NCI-H69 (cell line): ENCODE measurements at regions not wholly inside any gene's neighbourhood (a gene's known extent, or its start where the extent isn't known, plus 50 kb on each side); places are given as distances from the start of the nearest gene placed in this dataset.
A peak's percentile ranks its signal among the peaks of the same experiment; 100 is the strongest.
"Not testable (repeated sequence)": the region's sequence is repeated elsewhere in the genome, so short reads cannot be mapped to it uniquely, and the experiment has no call there.

Experiments
- DNase-seq: peaks from one replicate; lab custom pipeline; 2025; lab: John Stamatoyannopoulos, UW

GRCh38 chr6:72533606-72534005 lies 88.3 kb upstream of the KCNQ5 start:
- no peak for DNase-seq

DNA sequence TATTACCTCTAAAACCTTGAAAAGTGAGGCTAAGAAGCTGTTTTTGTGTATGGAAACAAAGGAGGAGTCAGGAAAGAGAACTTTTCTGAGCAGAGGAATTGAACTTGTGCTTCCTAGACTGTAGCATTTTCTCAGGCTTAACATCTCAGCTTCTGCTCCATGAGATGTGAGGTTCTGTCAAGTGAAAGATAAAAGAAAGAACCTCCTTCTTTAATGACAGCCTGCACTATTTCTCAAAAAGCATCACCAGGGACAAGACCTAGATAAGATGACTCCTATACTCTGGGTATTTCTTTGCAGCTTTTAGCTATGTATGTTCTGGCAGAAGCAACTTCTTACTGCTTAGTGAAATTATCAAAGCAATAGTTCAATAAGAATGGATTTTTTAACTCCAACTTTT lies 87.6 kb upstream of the KCNQ5 start:
- no peak for DNase-seq

- no peak for DNase-seq
These were observed 86.7 kb upstream of the KCNQ5 start for GRCh38 chr6:72535124-72535523.

DNA sequence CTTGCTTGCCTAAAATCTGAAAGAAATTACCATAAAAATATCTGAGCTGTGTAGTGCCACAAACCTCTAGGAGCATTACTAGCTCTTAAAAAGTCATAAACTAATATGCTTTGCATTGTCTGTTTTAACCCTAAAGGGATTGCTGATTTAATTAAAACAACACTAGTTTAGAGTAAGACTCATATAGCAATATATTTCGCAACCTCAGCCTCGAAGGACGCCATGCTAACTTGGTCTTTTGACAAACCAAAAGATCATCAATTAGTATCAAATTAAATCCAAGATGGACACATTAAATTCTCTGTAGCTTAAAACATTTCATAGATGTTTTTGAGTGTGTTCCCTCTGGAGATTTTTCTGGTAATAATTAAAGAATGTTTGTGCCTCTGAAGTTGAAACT lies 74.8 kb upstream of the KCNQ5 start:
- DNase-seq: no peak

DNA sequence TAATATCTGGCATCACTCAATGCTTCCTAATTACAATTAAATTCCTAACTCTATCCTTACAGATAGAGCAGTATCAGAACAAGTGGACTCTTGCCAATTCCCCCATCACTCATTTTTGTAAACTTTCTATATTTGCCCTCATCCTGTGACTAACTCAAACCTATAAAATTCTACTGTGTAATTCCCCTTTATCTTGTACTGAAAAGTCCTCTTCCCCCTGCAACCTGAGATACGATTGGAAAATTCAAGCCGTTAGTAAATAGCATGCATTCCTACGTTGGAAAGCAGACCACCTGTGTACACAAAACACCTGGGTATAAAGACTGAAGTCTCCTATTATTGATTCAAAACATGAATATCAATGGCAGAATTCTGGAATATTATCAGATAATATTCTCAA lies 70.4 kb upstream of the KCNQ5 start:
- no peak for DNase-seq

DNA sequence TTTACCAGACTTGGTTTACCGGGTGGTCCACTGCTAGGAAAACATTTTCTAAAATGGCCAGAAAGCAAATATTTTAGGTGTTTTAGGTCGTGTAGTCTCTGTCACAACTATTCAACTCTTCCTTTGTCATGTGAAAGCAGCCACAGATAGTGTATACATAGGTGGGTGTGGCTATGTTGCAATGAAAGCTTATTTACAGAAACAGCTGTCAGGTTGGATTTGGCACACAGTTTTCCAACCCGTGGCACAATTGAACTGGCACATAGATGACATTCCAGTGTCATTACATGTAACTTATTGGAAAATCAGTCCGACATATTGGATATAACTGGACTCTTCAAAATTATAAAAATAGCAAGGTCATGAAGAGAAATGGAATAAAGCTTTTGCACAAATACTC lies 68.9 kb upstream of the KCNQ5 start:
- peak; percentile 29 for DNase-seq

DNA sequence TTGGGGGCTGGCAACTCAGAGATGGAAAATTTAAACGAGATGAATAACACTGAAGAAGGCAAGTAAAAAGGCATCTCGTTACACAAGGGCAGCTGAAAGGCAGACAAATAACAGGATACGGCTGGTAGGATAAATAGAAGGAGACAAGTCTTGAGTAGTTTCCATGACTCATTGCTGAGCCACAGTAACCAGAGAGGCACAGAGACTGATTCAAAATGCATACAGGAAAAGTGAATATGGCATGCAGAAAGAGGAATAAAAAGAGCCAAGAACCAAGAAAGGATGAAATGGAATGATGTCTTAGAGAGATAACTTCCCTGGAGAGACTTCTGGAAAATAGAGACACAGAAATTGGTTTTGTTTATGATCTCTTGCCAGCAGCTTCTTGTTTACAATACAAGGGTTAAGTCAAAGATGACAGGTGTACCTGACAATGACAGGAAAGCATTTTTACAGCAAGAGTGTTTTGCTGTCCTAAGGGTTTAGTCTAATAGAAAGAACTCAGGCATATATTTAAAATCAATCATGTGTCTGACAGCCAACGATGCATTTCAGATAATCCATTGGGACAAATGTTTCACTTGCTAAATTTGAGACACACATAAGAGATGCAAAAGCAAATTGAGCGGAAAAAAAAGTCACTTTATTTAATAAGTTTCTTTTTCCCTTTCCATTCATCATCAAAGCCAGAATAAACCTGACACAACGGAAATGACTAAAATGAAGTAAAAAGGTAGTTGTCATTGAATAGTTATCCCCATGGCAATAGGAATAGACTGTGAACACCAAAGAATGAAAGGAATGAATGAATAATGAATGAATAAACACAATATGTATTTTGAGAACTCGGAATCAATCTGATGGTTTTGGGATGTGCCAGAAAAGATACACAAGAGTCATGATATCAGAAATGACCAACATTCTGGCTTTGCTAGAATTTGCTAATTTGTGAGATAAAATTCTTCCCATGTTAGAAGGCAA lies 68.0 kb upstream of the KCNQ5 start:
- peak; percentile 36 for DNase-seq

DNA sequence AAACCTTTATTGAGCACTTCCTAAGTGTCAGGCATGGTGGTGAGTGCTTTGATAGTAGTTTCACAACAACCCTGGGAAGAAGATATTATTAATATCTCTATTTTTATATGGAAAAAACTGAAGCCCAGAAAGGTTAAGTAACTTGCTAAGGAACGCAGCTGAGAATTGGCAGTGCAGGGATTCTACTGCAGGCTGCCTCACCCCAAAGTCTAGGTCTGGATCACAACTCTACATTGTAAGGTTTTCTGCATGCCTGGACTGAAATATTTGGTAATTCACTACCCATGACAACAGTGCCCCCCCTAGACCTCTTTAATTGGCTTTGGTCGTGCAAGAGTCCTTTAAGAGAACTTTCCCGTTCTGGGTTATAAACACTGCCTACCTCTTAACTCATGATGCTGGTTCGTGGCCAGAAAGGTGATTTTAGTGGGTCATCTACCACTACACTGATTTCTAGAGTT lies 67.1 kb upstream of the KCNQ5 start:
- no peak for DNase-seq

DNA sequence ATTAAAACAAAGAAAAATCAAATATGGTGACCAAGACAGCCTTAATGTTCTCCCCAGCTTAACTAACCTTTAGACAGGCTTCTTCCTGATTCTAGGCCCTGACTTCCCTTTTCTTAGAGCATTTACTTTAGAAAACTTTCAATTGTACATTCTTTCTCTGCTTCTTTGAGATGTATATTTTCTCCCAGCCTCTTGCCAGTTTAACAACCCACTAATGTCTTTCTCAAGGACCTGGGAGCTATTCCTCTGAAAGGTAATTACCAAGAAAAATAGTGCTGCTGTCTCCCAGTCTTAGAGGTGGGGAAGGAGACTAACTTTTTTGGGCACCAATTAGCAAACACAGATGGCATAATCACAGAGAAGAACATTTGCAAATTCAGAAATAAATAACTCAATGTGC lies 62.8 kb upstream of the KCNQ5 start:
- DNase-seq: no peak

- no peak for DNase-seq
These were observed 62.3 kb upstream of the KCNQ5 start for GRCh38 chr6:72559555-72559954.

DNA sequence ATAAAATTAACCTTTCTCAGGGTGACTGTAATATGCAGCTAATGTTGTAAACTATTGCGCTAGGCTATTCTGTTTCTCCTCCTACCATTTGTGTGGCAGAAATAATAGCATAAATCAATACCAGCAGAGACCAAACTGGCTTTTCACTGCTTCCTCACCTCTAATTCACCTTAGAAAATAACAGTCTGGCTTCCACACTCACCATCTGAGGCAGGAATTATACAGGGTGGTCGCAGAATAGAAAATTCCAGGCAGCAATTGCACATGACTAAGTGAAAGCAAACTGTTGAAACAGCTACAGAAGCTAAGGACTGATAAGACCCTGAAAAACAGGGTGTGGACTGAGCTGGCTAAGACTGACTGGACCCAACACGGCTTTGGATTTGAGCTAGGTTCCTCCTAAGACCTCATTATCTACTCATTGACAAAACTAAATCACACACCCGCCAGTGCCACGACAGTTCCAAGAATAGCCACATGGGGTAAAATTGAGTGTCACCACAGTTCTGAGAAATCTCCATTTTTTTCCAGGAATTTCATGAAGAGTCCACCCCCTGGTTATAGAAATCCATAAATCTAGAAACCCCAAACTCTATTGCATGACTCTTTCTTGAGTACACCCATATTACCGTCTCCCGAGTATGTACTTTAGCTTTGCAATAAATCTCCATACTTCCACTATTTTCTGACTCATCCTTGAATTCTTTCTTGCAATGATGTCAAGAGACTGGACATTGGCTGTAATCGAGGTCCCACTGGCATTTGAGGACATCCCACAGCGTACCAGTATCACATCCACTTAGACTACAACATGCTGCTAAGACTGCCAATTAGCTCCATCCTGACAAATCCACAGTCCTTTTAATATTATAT lies 60.9 kb upstream of the KCNQ5 start:
- no peak for DNase-seq

- DNase-seq: no peak
These were observed 60.2 kb upstream of the KCNQ5 start for GRCh38 chr6:72561629-72562028.

DNA sequence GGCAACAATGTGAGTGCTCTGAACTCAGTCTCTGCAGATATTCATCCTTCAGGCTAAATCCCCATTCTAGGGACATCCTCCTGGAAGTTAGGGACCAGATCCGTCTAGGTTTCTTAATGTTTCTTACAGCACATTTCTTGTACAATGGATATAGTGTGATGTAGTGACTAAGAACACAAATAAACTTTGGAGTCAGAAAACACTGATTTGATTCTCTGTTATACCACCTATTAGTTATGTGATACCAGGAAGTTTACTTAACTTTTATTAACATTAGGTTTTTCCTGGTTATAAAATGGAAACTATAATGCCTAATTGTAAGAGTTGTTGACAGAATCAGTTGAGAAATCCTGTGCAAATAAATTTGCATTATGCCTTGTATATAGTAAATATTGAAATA lies 57.6 kb upstream of the KCNQ5 start:
- DNase-seq: peak; percentile 6

GRCh38 chr6:72571993-72572392 lies 49.9 kb upstream of the KCNQ5 start:
- not testable (repeated sequence) for DNase-seq
